Stomach (tissue), 8 donors: ENCODE measurements at regions not wholly inside any gene's neighbourhood (a gene's known extent, or its start where the extent isn't known, plus 50 kb on each side); places are given as distances from the start of the nearest gene placed in this dataset.

Experiments used
- DNase-seq, 2 donors: peaks; one replicate each; pipeline versions ENCODE4 v3.0.0 to v3.0.0-alpha.2; 2013 to 2019
- H3K27ac ChIP-seq, 5 donors: fragments of 200-600 bp in 4 of 5; sonication (generic) in 4 of 5; one replicate each; pipeline ENCODE4 v1.5.1; 2013 to 2019; ENCODE audit warnings: mild to moderate bottlenecking in 1 of 5, moderate library complexity in 1 of 5
- H3K27me3 ChIP-seq, 3 donors: fragments of 200-600 bp; sonication (generic); one replicate each; pipeline ENCODE4 v1.5.1; 2017 to 2019; ENCODE audit warnings: mixed run types in 1 of 3
- H3K36me3 ChIP-seq, 4 donors: fragments of 200-600 bp; sonication (generic); 1 replicate in 3 of 4; 2 replicates in 1 of 4; pipeline ENCODE4 v1.5.1; 2016 to 2019
- H3K4me1 ChIP-seq, 4 donors: fragments of 200-600 bp; sonication (generic); one replicate each; pipeline ENCODE4 v1.5.1; 2016 to 2019
- H3K4me3 ChIP-seq, 4 donors: fragments of 200-600 bp; sonication (generic) in 3 of 4; one replicate each; pipeline ENCODE4 v1.5.1; 2016 to 2019; ENCODE audit warnings: mild to moderate bottlenecking in 1 of 4
- H3K9me3 ChIP-seq, 4 donors: fragments of 200-600 bp; sonication (generic); one replicate each; pipeline ENCODE4 v1.5.1; 2016 to 2019
- CTCF ChIP-seq, 7 experiments: fragments of 450-650 bp in 4 of 7; fragments of 200-600 bp in 3 of 7; sonication (generic) in 3 of 7; IDR thresholded peaks; one replicate each; pipeline ENCODE4 v1.5.1; 2016 to 2019; ENCODE audit warnings: antibody characterized with exemption in 7 of 7, control low read depth in 2 of 7, mild to moderate bottlenecking in 1 of 7
- EP300 ChIP-seq: sonication (generic); formaldehyde crosslinking; IDR thresholded peaks from one replicate; pipeline ENCODE4 v1.6.1; 2017; ENCODE audit warnings: antibody characterized with exemption
- POLR2A ChIP-seq, 4 donors: fragments of 450-650 bp; IDR thresholded peaks; one replicate each; pipeline ENCODE4 v1.6.1; 2016; ENCODE audit warnings: antibody characterized with exemption in 4 of 4, control low read depth in 2 of 4, mild to moderate bottlenecking in 1 of 4, moderate library complexity in 1 of 4
- POLR2AphosphoS5 ChIP-seq, 3 donors: sonication (generic); formaldehyde crosslinking; IDR thresholded peaks; one replicate each; pipeline ENCODE4 v1.6.1; 2016; ENCODE audit warnings: antibody characterized with exemption in 3 of 3
- WGBS, 5 donors: extraction: QIAGEN DNeasy Blood & Tissue Kit in 3 of 5; methylation state at CpG; one replicate each; pipeline versions ENCODE4 v1.1.5 to v1.1.7; 2013 to 2018; 5-methylcytosine and 5-hydroxymethylcytosine counted together
- intact Hi-C: fragments of 100-400 bp; cut with DNase I; formaldehyde crosslinking; loops from one replicate; pipeline ENCODE4 v1.15.1; 2023; ENCODE audit warnings: low total_unique reads
- donor health status: healthy with polysubstance abuse.
- donor health status: Bipolar disorder and iron deficiency.
- donor health status: healthy.

GRCh38 chr3:167913219-167913835 is 177.8 kb downstream of the SERPINI1 start:
- Histone ChIP-seq H3K27me3 (no peaks in the 10 kb centered on the region), H3K27ac (no peak overlapping the region), H3K9me3 (no peaks in the 10 kb centered on the region), H3K4me1 (no peaks in the 10 kb centered on the region), H3K36me3 (no peaks in the 10 kb centered on the region), H3K4me3 (no peak overlapping the region)
- 72 to 77% (median 75%) methylated on average over 4 of the region's 4 CpGs for WGBS, 5 donors
- no peak for TF ChIP-seq POLR2A (IDR thresholded peaks at IDR 0.05)
- no peak for TF ChIP-seq POLR2AphosphoS5 (IDR thresholded peaks at IDR 0.05)
- no peak for TF ChIP-seq EP300
- no peak for TF ChIP-seq CTCF (IDR thresholded peaks at IDR 0.05)
- intact Hi-C loops, result no loop called here
- peak in 1 of 2 donors; percentile 16 for DNase-seq

- Histone ChIP-seq H3K27me3 (no peaks in the 10 kb centered on the region), H3K9me3 (no peaks in the 10 kb centered on the region), H3K4me1 (no peaks in the 10 kb centered on the region), H3K36me3 (no peaks in the 10 kb centered on the region), H3K4me3 (no peak overlapping the region), H3K27ac (no peak overlapping the region)
- no peak for TF ChIP-seq CTCF (IDR thresholded peaks at IDR 0.05)
- TF ChIP-seq EP300, result no peak
- no peak for TF ChIP-seq POLR2AphosphoS5 (IDR thresholded peaks at IDR 0.05)
- TF ChIP-seq POLR2A (IDR thresholded peaks at IDR 0.05), result no peak
- intact Hi-C loops, result no loop called here
- WGBS, 5 donors, result 81 to 92% (median 91%) methylated on average over 6 of the region's 6 CpGs
- no peak for DNase-seq
Measured at GRCh38 chr3:167909952-167910351, 174.4 kb downstream of the SERPINI1 start.

GRCh38 chr3:167909504-167909896 is 174.0 kb downstream of the SERPINI1 start:
- H3K9me3 ChIP-seq, result no peaks in the 10 kb centered on the region
- 44 to 85% (median 66%) methylated on average over 1 of the region's 1 CpG for WGBS, 5 donors
- H3K4me1 ChIP-seq, result no peaks in the 10 kb centered on the region
- no peak overlapping the region for H3K27ac ChIP-seq
- intact Hi-C loops, result no loop called here
- no peak for TF ChIP-seq EP300
- H3K4me3 ChIP-seq, result no peak overlapping the region
- no peak for DNase-seq
- no peaks in the 10 kb centered on the region for H3K27me3 ChIP-seq
- no peaks in the 10 kb centered on the region for H3K36me3 ChIP-seq

- Histone ChIP-seq H3K36me3 (no peaks in the 10 kb centered on the region), H3K4me3 (no peak overlapping the region), H3K9me3 (no peaks in the 10 kb centered on the region), H3K27me3 (no peaks in the 10 kb centered on the region), H3K4me1 (no peaks in the 10 kb centered on the region), H3K27ac (no peak overlapping the region)
- no peak for TF ChIP-seq EP300
- TF ChIP-seq POLR2A (IDR thresholded peaks at IDR 0.05), result no peak
- DNase-seq, result no peak
- intact Hi-C loops, result no loop called here
- 43 to 58% (median 47%) methylated on average over 5 of the region's 5 CpGs for WGBS, 5 donors
Measured at GRCh38 chr3:167908746-167909503, 173.4 kb downstream of the SERPINI1 start.

GRCh38 chr3:167908221-167908620 is 172.7 kb downstream of the SERPINI1 start:
- TF ChIP-seq CTCF (IDR thresholded peaks at IDR 0.05) (no peak), EP300 (no peak), POLR2A (IDR thresholded peaks at IDR 0.05) (no peak), POLR2AphosphoS5 (IDR thresholded peaks at IDR 0.05) (no peak)
- intact Hi-C loops, result no loop called here
- Histone ChIP-seq H3K27ac (no peak overlapping the region), H3K27me3 (no peaks in the 10 kb centered on the region), H3K36me3 (no peaks in the 10 kb centered on the region), H3K4me1 (no peaks in the 10 kb centered on the region), H3K9me3 (no peaks in the 10 kb centered on the region), H3K4me3 (no peak overlapping the region)
- 81 to 89% (median 87%) methylated on average over 4 of the region's 4 CpGs for WGBS, 5 donors
- no peak for DNase-seq
